SK-N-SH treated with all-trans-retinoic acid at 6 μM for 48 hours (cell line): ENCODE measurements at regions not wholly inside any gene's neighbourhood (a gene's known extent, or its start where the extent isn't known, plus 50 kb on each side); places are given as distances from the start of the nearest gene placed in this dataset.

Experiments
- ARNTL ChIP-seq: fragments of 450-650 bp; formaldehyde crosslinking; IDR thresholded peaks from 2 replicates; pipeline ENCODE4 v1.5.0; 2020; ENCODE audit warnings: low read depth, mild to moderate bottlenecking, moderate library complexity, borderline replicate concordance
- CREB5 ChIP-seq: fragments of 250-450 bp; sonication (Bioruptor Pico); IDR thresholded peaks from 2 replicates; pipeline ENCODE4 v1.5.1; 2020; ENCODE audit warnings: low read depth, mild to moderate bottlenecking, moderate library complexity
- CSDC2 ChIP-seq: fragments of 250-450 bp; sonication (Bioruptor Pico); IDR thresholded peaks from 2 replicates; pipeline ENCODE4 v1.5.0; 2020; ENCODE audit warnings: mild to moderate bottlenecking, moderate library complexity
- ESRRG ChIP-seq: fragments of 250-450 bp; sonication (Bioruptor Pico); IDR thresholded peaks from 2 replicates; pipeline ENCODE4 v1.6.1; 2021; ENCODE audit warnings: mild to moderate bottlenecking
- ISL1 ChIP-seq: fragments of 250-450 bp; sonication (Bioruptor Pico); IDR thresholded peaks from 2 replicates; pipeline ENCODE4 v2.1.2; 2022; ENCODE audit warnings: mild to moderate bottlenecking, moderate library complexity
- PATZ1 ChIP-seq: fragments of 250-450 bp; sonication (Bioruptor Pico); IDR thresholded peaks from 2 replicates; pipeline ENCODE4 v1.8.0; 2020; ENCODE audit warnings: mild to moderate bottlenecking, moderate library complexity, borderline replicate concordance
- PPARA ChIP-seq: fragments of 250-450 bp; sonication (Bioruptor Pico); IDR thresholded peaks from 2 replicates; pipeline ENCODE4 v1.5.0; 2020; ENCODE audit warnings: mild to moderate bottlenecking, borderline replicate concordance
- RARB ChIP-seq: fragments of 250-450 bp; sonication (Bioruptor Pico); IDR thresholded peaks from 2 replicates; pipeline ENCODE4 v1.8.0; 2021; ENCODE audit warnings: mild to moderate bottlenecking, moderate library complexity
- SNAI2 ChIP-seq: fragments of 250-450 bp; sonication (Bioruptor Pico); IDR thresholded peaks from 2 replicates; pipeline ENCODE4 v1.5.0; 2020; ENCODE audit warnings: mild to moderate bottlenecking, moderate library complexity
- TCF4 ChIP-seq: fragments of 250-450 bp; sonication (Bioruptor Pico); IDR thresholded peaks from 2 replicates; pipeline ENCODE4 v1.8.0; 2021; ENCODE audit warnings: mild to moderate bottlenecking, moderate library complexity, borderline replicate concordance
- ZC3H10 ChIP-seq: fragments of 250-450 bp; sonication (Bioruptor Pico); IDR thresholded peaks from 2 replicates; pipeline ENCODE4 v1.5.1; 2021; ENCODE audit warnings: mild to moderate bottlenecking, moderate library complexity
- ZFP30 ChIP-seq: fragments of 450-650 bp; formaldehyde crosslinking; IDR thresholded peaks from 2 replicates; pipeline ENCODE4 v1.5.0; 2022; ENCODE audit warnings: mild to moderate bottlenecking, moderate library complexity
- ZNF565 ChIP-seq: fragments of 450-650 bp; formaldehyde crosslinking; conservative IDR thresholded peaks from 2 replicates; pipeline ENCODE4 v1.5.0; 2020; ENCODE audit warnings: low read depth, mild to moderate bottlenecking, moderate library complexity

GRCh38 chr11:69997352-69997751 is 80.8 kb upstream of the ANO1 start:
- TF ChIP-seq ZFP30 (CRISPR knock-in tag): no peak
- TF ChIP-seq CREB5 (CRISPR knock-in tag): no peak
- no peak for TF ChIP-seq ISL1
- TF ChIP-seq CSDC2 (CRISPR knock-in tag): no peak
- TF ChIP-seq PATZ1: no peak
- no peak for TF ChIP-seq PPARA (CRISPR knock-in tag)
- no peak for TF ChIP-seq ARNTL (CRISPR knock-in tag)
- no peak for TF ChIP-seq RARB (CRISPR knock-in tag)
- no peak for TF ChIP-seq ESRRG (CRISPR knock-in tag)
- TF ChIP-seq TCF4 (CRISPR knock-in tag): no peak
- TF ChIP-seq ZC3H10 (CRISPR knock-in tag): no peak
- no peak for TF ChIP-seq SNAI2 (CRISPR knock-in tag)
- no peak for TF ChIP-seq ZNF565 (CRISPR knock-in tag)
